ENCODE measurements at regions not wholly inside any gene's neighbourhood (a gene's known extent, or its start where the extent isn't known, plus 50 kb on each side); places are given as distances from the start of the nearest gene placed in this dataset.

GRCh38 chr21:28151758-28152157 lies 840.9 kb downstream of the LTN1 start:
- no peak for DNase-seq (ENCODE audit: low spot score)
- H3K36me3 Mint-ChIP-seq, result no peaks in the 10 kb centered on the region
- TF ChIP-seq STAT6 (CRISPR knock-in tag; conservative IDR thresholded peaks at IDR 0.05; ENCODE audit: low read depth), result no peak
- TF ChIP-seq FOXJ3 (CRISPR knock-in tag; IDR thresholded peaks at IDR 0.05; ENCODE audit: borderline replicate concordance), result no peak
- no peak for TF ChIP-seq ZNF121 (CRISPR knock-in tag; IDR thresholded peaks at IDR 0.05)
- no peaks in the 10 kb centered on the region for H3K9me3 Mint-ChIP-seq
- ChIA-PET POLR2A (no interaction called here), CTCF (no interaction called here)
- no peaks in the 10 kb centered on the region for H3K27me3 Mint-ChIP-seq (ENCODE audit: low read depth)
- no peaks in the 10 kb centered on the region for H3K4me1 Mint-ChIP-seq
- no peak overlapping the region for H3K27ac Mint-ChIP-seq
- no peak for ATAC-seq
- H3K4me3 Mint-ChIP-seq, result no peak overlapping the region

- no peak for TF ChIP-seq SMAD3 (CRISPR knock-in tag; IDR thresholded peaks at IDR 0.05; ENCODE audit: borderline replicate concordance)
- no peak for TF ChIP-seq AFF4 (CRISPR knock-in tag; IDR thresholded peaks at IDR 0.05; ENCODE audit: borderline replicate concordance)
- TF ChIP-seq MXD4 (CRISPR knock-in tag; IDR thresholded peaks at IDR 0.05; ENCODE audit: borderline replicate concordance), result no peak
- TF ChIP-seq TCF7 (CRISPR knock-in tag; IDR thresholded peaks at IDR 0.05; ENCODE audit: low read depth), result no peak
- TF ChIP-seq STAT6 (CRISPR knock-in tag; conservative IDR thresholded peaks at IDR 0.05; ENCODE audit: low read depth), result no peak
- no peak for TF ChIP-seq FOXK1 (CRISPR knock-in tag; IDR thresholded peaks at IDR 0.05)
- no peak for TF ChIP-seq OVOL2 (CRISPR knock-in tag; IDR thresholded peaks at IDR 0.05; ENCODE audit: borderline replicate concordance)
- no peak for TF ChIP-seq ZNF416 (CRISPR knock-in tag; IDR thresholded peaks at IDR 0.05)
- no peak for TF ChIP-seq SMAD4 (CRISPR knock-in tag; IDR thresholded peaks at IDR 0.05)
- no peak for TF ChIP-seq ZNF396 (CRISPR knock-in tag; IDR thresholded peaks at IDR 0.05; ENCODE audit: borderline replicate concordance)
- ChIA-PET POLR2A (no interaction called here), CTCF (no interaction called here)
- Mint-ChIP-seq H3K27ac (no peak overlapping the region), H3K36me3 (no peaks in the 10 kb centered on the region), H3K4me1 (no peaks in the 10 kb centered on the region), H3K4me3 (no peak overlapping the region), H3K27me3 (ENCODE audit: low read depth) (no peaks in the 10 kb centered on the region), H3K9me3 (no peaks in the 10 kb centered on the region)
- ATAC-seq (no peak), DNase-seq (ENCODE audit: low spot score) (no peak)
Measured at GRCh38 chr21:28150778-28151177, 841.9 kb downstream of the LTN1 start.

- ATAC-seq, result no peak
- H3K9me3 Mint-ChIP-seq, result no peaks in the 10 kb centered on the region
- no peak overlapping the region for H3K27ac Mint-ChIP-seq
- no peaks in the 10 kb centered on the region for H3K27me3 Mint-ChIP-seq (ENCODE audit: low read depth)
- ChIA-PET CTCF (no interaction called here), POLR2A (no interaction called here)
- no peak for DNase-seq (ENCODE audit: low spot score)
- no peaks in the 10 kb centered on the region for H3K4me1 Mint-ChIP-seq
- TF ChIP-seq PREB (CRISPR knock-in tag; IDR thresholded peaks at IDR 0.05; ENCODE audit: borderline replicate concordance) (no peak), E2F4 (CRISPR knock-in tag; IDR thresholded peaks at IDR 0.05; ENCODE audit: borderline replicate concordance, low read depth) (no peak), MXD4 (CRISPR knock-in tag; IDR thresholded peaks at IDR 0.05; ENCODE audit: borderline replicate concordance) (no peak)
- no peak overlapping the region for H3K4me3 Mint-ChIP-seq
- H3K36me3 Mint-ChIP-seq, result no peaks in the 10 kb centered on the region
Measured at GRCh38 chr21:28148400-28149064, 844.1 kb downstream of the LTN1 start.
